NCI-H2081 (cell line): ENCODE measurements at regions not wholly inside any gene's neighbourhood (a gene's known extent, or its start where the extent isn't known, plus 50 kb on each side); places are given as distances from the start of the nearest gene placed in this dataset.

Experiments
- DNase-seq, 2 experiments: peaks; one replicate each; lab custom pipeline; 2025; lab: John Stamatoyannopoulos, UW

DNA sequence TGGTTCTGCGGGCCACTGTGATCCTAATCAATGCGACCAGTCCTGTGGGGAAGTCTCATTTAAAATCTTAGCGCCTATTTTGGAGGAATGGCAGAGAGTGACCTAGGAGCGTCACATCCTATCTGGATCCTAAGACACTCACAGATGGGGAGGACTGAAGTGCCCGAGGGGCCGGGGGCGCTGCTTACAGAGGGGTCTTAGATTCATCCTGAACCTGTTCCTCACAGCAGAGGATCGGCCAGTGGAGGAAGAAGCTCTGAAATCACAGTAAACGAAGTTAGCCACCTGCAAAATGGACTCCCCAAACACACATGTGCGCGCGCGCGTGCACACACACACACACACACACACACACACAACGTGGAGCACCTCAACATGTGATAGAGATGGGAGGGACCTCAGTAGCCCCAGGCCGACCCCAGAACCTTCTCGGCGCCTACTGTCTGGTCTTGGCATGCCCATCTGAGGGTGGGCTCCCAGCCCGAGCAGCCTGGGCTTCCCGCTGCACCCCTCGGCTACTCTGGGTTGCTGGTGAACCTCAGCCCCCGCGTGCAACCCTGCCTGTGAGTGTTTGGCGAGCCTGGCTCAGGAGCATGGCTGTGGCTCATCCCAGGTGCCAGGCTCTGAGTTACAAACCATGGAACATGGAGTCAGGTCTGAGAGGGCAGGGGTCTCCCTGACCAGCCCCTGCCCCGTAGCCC lies 613.3 kb downstream of the TBC1D22A start:
- no peak for DNase-seq

GRCh38 chr22:47374901-47375575 lies 612.6 kb downstream of the TBC1D22A start:
- no peak for DNase-seq

DNA sequence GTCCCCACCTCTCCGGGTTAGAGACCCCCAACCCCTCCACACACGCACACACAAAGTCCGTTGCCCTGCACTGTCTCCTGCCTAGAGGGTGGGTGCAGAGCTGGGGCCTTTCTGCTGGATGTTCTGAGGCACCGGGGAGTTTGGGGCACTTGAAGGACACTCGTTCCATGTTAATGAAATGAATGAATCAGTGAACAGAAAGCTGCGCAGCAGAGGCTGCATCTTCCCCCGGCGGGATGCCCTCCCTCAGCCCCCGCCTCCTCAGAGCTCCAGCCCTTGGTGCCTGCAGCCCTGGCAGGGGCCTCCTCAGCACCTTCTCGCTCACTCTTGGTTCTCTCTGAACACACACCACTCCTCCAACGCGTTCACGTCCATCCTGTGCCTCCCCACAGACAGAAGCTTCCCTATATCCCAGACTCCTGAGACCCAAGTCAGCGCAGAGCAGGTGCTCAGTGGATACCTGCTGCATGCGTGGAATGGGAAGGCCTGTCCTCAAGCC lies 611.9 kb downstream of the TBC1D22A start:
- no peak for DNase-seq

- no peak for DNase-seq
These were observed 611.3 kb downstream of the TBC1D22A start for GRCh38 chr22:47373648-47374272.

DNA sequence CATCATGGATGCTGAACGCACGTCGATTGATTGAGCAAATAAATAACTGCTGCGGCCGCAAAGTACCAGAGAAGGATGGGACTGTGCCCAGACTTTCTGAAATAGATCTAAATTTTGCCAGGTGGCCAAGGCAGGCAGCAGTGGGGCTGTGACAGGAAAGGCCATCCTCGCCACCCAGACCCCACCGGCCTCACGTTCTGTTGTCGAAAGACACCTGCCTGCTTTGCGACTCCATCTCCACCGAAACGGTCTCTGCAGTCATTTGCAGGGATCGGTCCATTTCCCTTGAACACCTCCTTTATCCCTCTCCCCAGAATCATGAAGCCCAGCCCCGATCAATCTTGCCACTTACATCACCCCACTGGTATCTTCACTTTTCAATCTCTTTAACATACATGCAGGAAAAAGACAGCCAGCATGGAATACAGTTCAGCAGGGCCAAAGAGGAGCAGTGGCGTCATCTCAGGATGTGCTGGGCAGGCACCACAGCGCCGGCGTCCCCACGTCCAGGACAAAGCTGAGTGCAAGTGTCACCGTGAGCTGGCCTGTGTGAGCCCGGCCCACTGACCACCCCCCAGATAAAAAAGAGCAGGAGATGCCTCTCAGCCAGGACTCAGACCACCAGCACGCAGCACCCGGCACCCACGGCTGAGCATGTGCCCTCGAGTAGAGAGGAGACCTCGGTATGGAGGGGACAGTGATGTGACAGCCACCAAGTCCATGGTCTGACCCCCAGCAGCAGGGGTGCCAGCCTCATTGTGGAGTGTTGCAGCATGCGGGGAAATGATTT lies 610.3 kb downstream of the TBC1D22A start:
- no peak for DNase-seq

- DNase-seq = no peak
These were observed 609.7 kb downstream of the TBC1D22A start for GRCh38 chr22:47372111-47372581.

- DNase-seq = no peak
These were observed 609.0 kb downstream of the TBC1D22A start for GRCh38 chr22:47371263-47372090.

- DNase-seq = no peak
These were observed 608.2 kb downstream of the TBC1D22A start for GRCh38 chr22:47370448-47371262.

GRCh38 chr22:47369431-47370015 lies 607.1 kb downstream of the TBC1D22A start:
- DNase-seq = no peak

- no peak for DNase-seq
These were observed 606.6 kb downstream of the TBC1D22A start for GRCh38 chr22:47369020-47369419.

- DNase-seq = no peak
These were observed 605.8 kb downstream of the TBC1D22A start for GRCh38 chr22:47367993-47368945.

DNA sequence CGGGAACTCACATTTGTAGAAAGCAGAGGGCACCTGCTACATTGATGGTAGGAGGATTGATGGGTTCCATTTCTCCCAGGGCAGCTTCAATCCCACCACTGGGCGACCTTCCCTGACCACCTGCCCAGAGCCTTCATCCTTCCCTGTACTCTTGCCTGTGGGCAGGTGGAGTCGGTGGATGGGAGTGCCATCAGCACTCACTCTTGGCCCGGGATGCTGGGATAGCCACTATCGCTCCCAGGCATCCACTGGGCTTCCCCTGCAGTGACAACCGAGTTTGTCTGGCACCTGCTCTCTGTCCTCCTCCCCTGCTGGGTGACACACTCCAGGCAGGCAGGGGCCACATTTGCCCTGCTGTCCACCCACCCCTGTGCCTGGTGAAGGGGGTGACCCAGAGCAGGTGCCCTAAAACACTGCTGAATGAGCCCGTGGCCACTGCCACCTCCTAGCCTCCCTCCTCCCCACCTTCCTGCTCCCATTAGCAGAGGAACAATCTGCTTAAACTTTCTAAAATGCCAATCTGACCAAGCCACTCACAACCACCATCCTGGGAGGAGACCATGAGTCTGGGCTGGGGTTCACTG lies 604.7 kb downstream of the TBC1D22A start:
- DNase-seq = no peak

GRCh38 chr22:47366026-47366767 lies 603.7 kb downstream of the TBC1D22A start:
- no peak for DNase-seq

GRCh38 chr22:47361247-47361646 lies 598.8 kb downstream of the TBC1D22A start:
- no peak for DNase-seq

DNA sequence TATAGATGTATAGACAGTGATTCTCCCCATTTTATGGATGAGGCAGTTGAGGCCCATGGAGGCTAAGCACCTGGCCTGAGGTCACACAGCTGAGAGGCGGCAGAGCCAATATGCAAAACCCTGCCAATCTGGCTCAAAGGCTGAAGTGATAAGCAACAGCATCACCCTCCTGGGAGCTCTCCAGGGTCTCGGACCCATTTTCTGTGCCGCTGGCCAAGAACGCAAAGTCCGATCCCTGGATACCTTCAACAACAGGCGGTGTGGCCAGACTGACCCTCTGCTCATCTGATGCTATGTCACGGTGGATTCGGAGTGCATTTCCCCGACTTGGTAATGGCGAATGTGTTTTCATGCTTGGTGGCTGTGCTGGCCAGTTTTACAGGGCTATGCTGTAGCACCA lies 595.0 kb downstream of the TBC1D22A start:
- DNase-seq = no peak

DNA sequence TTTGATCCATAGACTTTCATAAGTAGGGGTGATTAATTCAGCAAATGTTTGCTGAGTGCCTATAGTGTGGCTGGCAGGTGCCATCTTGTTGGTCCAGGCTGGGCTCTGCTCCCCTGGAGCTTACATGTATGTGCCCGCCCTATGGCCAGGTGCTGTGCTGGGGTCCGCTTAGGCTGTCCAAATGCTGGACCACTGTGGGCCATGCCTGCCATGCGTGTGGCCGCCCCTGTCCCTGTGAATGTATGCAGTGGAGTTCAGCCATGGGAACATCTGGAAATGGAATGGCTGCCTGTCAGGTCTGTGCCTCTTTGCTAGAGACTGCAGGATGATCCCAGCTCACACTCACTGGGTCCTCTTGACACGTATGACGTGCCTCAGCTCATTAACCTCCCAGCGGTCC lies 594.6 kb downstream of the TBC1D22A start:
- no peak for DNase-seq

GRCh38 chr22:47356511-47357011 lies 594.1 kb downstream of the TBC1D22A start:
- no peak for DNase-seq
